DMS153 treated with DMSO at 0.1 percent for 48 hours (cell line): ENCODE measurements at regions not wholly inside any gene's neighbourhood (a gene's known extent, or its start where the extent isn't known, plus 50 kb on each side); places are given as distances from the start of the nearest gene placed in this dataset.

Source experiments
- DNase-seq: peaks from one replicate; lab custom pipeline; 2025; ENCODE audit not compliant: unreplicated experiment; lab: John Stamatoyannopoulos, UW

DNA sequence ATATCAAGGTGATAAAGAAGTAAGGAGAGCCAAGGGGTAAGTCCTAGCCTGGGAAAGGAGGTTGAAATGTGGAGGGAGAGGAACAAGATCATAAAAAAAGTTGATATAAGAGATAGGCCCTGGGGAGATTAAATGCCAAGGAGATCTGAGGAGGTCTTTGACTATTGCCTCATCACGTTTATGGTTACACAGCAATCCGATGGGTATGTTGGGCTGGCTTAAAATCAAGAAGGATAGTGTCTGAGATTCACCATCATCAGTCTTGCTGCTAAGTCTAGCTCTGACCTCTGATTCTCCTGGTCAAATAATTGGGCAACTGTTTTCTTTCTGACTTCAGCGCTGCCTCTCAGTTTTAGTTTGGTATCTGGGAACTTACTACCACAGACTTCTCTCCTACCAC, 416.3 kb downstream of the GPATCH2 start:
- DNase-seq = no peak

DNA sequence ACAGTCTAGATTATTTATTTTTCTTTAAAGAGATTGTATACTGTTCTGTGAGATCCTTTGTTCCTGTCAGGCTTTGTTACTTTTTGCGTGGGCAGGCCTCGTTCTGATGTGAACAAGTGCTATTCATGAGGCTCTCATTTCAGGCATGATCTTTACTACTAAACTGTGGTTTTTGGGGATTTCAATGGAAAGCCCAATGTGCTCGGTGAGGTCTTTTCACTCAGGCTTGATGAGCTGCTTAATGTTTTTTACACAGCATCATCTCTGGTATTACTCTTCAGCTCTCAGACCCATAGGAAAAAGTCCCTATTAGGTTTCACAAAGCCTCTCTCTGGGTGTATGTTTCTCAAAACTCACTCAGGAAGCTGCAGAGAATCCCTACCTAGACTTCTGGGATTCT, 419.4 kb downstream of the GPATCH2 start:
- no peak for DNase-seq

DNA sequence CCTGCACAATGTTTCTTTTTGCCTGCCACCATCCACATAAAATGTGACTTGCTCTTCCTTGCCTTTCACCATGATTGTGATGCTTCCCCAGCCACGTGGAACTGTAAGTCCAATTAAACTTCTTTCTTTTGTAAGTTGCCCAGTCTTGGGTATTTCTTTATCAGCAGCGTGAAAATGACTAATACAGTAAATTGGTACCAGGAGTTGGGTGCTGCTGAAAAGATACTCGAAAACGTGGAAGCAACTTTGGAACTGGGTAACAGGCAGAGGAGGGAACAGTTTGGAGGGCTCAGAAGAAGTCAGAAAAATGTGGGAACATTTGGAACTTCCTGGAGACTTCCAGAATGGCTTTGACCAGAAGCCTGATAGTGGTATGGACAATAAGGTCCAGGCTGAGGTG, 425.3 kb downstream of the GPATCH2 start:
- no peak for DNase-seq

DNA sequence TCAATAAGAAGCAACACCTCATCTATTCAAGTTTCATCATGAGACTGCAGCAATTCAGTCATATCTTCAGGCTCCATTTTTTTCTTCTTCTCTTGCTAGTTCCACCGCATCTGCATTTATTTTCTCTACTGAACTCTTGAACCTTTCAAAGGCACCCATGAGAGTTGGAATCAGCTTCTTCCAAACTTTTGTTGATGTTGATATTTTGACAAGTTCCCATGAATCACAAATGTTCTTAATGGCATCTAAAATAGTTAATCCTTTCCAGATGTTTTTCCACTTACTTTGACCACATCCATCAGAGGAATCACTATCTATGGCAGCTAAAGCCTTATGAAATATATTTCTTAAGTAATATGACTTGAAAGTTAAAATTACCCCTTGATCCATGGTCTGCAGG, 434.3 kb downstream of the GPATCH2 start:
- DNase-seq = no peak

DNA sequence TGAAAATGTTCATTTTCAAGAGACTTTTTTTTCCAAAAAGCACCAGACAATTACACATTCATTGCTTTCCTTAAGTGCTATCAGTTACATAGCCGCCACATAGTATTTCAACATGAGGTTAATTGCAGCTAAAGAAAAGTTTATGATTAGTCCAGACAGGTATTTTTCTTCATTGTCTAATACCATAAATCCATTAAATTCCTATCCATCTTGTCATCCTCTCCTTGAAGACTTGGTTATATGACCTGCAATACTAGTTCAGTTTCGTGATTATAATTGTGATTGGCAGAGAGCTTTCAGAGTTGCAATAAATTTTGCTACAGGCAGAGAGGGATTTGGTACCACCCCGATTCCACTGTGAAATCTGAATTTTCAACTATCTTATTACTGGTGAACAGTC, 437.7 kb downstream of the GPATCH2 start:
- DNase-seq = no peak

DNA sequence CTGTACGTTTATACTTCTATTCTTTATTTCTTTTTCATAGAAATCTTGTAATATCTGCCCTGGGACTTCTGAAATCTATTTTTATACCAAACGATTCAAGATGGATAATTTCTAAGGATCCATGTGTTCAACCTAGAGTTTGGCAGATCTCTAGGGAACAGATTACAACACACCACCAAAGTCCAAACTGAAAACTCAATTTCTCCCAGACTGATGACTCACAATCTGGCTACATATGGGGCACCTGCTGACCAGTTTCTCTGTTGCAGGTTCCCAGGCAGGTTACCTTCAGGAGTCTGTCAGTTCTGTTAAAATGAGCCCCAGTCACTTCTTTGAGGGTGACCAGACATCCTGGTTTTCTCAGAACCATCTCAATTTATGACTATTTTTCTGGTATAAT, 439.4 kb downstream of the GPATCH2 start:
- DNase-seq = no peak

DNA sequence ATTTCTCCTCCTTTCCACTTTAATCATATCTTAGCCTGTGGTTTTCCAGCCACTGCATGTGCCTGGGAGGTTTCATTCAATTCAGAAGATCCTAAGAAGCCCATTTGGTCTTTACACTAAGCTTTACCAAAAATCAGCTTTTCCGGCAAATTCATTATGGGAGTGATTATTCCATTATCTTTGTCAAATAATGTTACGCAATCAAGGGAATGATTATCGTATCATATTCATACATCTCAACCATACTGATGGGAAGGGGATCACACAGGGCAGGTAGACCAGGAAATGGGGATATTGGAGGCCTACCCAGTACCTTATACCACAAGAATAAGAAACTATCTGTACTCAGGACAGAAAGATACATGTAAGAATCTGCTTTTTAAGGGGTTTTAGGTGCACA, 440.5 kb downstream of the GPATCH2 start:
- DNase-seq = no peak

DNA sequence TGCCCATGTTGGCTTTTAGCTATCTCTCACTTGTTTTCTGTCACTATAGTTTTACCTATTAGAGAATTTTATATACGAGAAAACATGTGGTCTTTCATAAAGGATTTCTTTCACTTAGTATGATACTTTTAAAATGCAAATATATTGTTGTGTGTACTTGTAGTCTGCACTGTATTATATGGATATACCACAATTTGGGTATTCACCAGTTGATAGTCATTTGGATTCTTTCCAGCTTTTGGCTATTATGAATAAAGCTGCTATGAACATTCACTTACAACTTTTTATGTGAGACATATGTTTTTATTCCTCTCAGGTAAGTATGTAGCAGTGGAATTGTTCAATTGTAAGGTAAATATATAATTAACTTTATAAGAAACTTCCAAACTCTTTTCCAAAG, 441.5 kb downstream of the GPATCH2 start:
- DNase-seq = no peak

DNA sequence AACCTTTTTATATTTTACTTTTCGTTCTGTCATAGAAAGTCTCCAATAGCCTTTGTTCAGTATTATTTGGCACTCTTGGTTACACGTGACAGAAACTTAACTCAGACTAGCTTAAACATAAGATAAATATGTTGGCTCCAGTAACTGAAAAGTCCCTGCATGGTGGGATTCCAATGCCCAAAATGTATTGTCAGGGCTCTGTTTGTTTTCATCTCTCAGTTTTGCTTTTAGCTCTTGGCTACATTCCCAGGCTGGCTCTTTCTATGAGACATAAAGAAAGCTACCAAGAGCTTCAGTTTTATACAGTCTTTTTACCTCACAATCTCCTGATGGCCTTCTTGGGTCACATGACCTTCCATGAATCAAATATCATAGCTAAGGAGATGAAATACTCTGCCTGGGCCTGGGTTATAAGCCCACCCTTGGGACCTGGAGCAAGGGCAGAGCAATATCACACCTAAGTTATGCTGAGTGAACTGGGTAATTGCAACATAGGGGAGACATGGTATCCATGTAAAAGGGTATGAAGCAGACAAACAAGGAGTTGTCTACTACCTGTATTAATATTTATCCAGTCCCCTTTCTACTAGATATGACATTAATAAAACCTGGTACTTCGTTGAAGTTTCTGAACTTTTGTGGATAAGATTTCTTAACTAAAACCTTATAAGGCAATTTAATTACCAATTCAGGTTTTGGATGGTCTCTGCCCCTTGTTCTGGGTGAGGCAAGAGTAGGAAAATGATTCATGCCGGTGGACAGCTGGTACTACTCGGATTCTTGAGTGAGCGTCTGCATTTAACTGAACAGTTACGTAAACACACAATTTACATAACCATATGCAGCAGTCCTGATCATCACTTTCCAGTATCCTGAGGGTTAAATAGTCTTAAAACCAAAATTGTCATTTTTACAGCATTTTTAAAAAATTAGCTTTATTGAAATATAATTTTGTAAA, 442.3 kb downstream of the GPATCH2 start:
- no peak for DNase-seq

DNA sequence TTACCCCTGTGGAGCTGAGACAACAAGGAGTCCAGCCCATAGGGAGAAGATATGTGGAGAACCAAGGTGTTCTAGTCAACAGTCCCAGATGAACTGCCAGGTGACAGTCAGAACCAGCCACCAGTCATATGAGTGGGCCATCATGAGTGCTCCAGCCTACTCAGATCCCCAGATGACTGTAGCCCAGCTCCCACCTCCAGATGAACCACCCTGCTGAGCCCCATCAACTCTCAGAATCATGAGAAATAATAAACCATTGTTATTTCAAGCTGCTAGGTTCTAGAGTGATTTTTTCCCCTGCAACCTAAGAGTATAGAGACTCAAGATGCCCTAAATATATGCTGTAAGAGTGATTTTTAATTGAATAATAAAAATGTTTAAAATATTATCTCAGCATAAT, 444.2 kb downstream of the GPATCH2 start:
- DNase-seq = no peak

DNA sequence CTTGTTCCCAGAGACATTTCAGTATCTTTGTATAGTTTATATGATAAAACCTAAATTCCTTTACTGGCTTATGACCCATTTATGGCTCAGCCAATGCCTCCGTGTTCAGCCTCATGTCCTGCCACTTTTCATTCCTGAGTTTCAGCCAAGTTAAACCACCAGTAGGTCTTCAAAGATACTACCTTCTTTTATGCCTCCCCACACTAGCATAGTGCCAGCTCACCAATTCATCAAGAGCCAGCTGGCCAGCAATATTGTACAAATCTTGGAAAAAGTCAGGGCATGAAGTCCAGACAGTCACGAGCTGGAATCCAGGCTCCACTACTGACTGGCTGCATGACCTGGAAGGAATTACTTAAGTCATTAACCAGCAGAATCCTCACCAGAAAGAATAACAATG, 446.0 kb downstream of the GPATCH2 start:
- no peak for DNase-seq

DNA sequence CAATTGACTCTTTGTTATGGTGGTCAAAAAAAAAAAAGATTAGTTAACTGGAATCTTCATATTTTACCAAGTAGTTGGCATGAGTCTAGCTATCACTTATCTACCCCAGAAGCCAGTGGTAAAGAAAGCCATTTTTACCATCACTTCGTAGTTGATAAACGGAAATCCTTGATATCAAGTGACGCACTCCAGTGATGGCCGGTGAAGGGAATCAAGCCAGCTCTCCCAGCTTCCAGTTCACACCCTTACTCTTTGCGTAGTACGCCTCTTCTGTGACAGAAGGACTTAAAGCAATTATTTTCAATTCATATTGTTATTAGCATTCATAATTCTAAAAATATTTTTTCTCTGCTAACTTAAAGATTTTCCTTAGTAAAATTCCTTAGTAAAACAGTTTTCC, 447.9 kb downstream of the GPATCH2 start:
- no peak for DNase-seq

DNA sequence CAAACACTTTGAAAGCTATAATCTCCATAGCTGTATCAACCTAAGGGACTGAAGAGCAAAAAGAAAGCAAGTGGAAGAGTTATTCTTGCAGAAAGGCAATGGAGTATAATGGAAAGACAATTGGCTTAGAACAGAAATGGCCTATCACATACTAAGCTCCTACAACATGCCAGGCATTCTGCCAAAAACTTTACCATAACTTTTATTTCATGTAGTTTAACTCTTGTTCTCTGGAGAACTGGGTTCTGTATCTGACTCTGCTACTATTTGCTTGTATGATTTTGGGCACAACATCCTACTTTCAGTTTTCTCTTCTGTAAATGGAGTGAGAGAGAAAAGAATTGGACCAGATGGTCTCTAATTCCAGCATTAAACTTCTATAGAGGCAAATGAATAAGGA, 449.1 kb downstream of the GPATCH2 start:
- DNase-seq = no peak

DNA sequence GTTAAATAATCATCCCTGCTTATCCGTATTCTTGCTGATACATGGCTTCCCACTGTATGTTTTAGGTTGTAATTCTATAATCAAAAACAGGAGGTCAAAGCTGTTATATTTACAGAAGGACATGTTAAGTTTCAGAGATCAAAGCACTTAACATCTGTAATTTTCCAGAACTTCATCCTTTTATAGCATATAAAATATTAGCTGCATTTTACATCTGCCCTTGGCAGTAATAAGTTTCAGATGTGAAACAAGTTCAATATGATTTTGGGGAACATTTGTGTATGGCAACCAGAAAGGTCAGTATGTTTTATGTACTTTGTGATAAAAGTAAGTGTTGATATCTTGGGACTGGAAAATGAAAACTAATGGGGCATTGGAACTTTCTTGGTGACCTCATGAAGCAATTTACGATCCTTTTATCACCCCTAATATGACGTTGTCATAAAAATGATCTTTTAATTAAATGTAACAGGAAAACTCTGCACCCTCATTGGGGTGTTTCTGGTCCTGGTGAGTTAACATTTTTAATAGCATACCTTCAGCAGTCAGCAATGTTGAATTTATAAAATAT, 449.6 kb downstream of the GPATCH2 start:
- DNase-seq = no peak

DNA sequence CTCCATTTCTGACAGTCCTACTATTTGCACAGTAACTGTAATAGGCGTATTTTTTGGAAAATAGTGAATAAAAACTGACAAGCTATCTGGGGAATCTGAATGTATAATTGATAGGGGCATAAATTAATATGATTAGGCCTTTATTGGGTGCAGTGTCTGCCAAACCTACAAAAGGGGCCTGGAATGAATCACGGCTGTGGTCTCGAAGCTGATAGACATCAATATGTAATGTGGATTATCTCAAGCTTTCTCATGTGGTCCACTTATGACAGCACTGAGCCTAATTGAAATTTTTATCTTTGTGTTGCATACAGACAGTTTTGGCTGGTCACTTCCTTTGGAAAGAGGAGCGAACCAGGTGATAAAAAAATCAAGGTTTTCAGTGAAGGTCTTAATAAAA, 450.4 kb downstream of the GPATCH2 start:
- no peak for DNase-seq

DNA sequence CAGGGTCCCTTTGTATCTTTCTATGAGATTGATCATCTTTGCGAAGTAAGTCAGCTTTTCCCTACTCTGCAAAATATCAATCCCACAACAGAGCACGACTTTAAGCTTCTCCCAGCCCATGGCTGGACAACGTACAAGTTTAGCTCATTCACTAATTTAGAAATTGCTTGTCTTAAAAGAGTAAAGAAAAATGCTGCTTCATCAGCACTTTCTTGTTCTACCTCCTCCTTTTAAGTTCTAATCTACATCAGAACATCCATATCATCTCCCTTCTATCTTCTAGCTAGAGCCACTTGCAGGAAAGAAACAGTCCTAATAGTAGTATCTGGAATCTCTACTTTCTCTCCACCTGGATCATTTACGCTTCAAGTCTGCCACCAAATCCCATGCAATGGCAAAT, 441.2 kb upstream of the ESRRG start:
- DNase-seq = no peak

DNA sequence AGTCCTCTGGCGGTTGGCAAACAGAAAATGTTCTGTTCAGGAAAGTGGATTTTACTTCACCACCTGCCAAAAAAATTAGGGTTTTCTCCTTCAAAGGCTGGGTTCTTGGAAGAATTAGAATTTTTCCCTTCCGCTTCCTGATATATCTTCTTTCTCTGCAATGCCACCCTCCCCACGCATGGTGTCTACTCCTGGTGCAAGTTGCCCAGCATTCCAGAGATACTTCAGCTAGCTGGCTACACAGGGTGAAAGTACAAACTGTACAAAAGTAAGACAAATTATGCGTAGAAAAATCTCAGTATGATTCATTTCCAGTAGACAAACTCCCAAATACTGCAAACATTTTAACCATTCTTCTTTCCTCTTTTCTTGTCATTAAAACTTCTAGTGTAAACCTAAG, 430.1 kb upstream of the ESRRG start:
- no peak for DNase-seq

DNA sequence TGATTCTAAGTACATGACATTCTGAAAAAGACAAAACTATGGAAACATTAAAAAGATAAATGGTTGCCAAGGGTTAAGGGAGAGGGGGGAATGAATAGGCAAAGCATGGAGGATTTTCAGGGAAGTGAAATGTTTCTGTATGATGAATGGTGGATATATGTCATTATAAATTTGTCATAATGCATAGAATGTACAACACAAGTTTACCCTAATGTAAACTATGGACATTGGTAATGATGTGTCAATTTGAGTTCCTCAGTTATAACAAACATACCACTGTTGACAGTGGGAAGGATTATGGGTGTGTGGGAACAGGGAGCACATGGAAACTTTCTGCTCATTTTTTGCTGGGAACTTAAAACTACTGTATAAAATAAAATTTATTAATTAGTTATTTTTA, 427.1 kb upstream of the ESRRG start:
- DNase-seq = no peak

DNA sequence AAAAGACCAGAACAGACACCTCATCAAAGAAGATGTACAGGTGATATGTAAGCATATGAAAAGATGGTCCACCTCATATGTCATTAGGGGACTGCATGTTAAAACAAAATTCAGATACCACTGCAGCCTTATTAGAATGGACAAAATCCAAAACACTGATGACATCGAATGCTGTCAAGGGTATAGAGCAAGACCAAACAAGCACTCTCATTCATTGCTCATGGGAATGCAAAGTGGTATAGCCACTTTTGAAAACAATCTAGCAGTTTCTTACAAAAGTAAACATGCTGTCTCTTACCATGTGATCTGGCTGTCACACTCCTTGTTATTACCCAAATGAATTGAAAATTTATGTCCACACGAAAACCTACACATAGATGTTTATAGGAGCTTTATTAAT, 426.6 kb upstream of the ESRRG start:
- DNase-seq = no peak

DNA sequence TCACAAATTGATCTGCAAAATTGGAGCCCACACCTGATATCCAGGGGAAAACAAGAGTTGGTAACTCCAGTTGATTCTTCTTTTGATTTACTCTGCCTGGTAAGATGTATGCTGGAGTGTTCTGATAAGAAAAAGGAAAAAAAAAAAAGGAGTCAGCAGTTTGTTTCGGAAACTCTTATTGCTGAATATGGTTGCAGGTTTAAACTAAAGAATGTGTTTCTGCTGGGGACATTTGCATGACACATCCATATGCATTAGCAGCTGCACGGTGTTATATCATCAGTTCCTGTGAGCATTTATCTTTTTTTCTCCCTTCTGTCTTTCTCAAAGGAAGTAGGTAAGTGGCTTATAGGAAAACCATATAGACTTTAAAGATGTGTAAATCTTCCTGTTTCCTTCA, 418.5 kb upstream of the ESRRG start:
- DNase-seq = no peak

DNA sequence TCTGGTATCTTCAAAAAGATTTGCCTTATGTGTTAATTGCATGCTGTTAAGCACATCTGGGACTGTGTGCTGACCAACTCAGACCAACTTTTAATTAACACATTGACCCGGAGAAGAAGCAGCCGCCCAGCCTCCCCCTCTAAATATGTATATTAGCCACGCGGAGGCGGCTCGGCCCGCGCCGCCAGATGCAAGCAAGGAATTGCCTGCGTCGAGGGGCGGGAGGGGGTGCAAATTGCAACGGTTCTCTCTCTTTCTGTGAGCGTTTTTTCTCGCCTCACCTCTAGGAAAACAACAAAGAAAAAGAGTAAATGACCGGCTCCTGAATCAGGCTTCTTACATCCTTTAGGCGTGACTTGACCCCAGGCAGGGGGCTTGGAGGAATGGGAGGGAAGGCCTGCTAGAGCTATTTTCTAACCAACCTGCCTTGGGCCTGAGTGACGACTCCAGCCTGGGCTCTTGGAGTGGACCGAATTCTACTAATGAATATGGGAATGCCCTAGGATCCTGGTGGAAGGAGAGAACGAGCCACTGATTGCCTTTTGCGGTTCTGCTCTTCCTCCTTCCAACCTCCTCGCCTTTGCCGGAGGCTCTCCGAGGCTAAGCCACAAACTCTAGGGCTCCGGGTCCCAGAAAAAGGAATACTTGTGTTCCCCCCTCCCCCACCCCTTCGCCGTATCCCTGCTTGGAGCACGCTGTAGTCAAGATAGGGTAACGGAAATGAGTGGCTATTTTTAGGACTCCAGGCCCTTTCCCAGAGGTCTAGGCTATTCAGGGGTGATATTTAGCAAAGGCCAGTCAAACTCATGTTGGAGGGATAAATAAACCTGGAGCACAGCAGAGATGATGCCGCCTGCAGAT, 417.0 kb upstream of the ESRRG start:
- no peak for DNase-seq

DNA sequence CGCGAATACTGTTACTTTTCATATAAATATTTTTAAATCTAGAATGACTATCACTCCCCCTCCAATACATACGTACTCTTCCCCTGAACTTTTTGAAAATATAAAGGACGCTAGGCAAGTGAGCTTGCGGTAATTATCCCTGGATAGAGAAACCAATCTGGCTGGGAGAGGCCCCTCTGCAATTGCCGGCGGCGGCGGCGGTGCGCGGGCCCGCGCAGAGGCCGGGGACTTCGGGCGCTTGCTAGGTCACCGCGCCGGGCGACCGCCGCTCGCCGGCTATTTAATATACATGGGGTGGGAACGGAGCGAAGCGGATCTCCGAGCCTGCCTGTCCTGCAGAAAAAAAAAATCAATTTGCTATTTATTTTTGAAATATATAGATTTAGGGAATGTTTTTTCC, 416.3 kb upstream of the ESRRG start:
- DNase-seq = no peak
